ENCODE measurements at regions not wholly inside any gene's neighbourhood (a gene's known extent, or its start where the extent isn't known, plus 50 kb on each side); places are given as distances from the start of the nearest gene placed in this dataset.
"Not testable (repeated sequence)": the region's sequence is repeated elsewhere in the genome, so short reads cannot be mapped to it uniquely, and the experiment has no call there.

DNA sequence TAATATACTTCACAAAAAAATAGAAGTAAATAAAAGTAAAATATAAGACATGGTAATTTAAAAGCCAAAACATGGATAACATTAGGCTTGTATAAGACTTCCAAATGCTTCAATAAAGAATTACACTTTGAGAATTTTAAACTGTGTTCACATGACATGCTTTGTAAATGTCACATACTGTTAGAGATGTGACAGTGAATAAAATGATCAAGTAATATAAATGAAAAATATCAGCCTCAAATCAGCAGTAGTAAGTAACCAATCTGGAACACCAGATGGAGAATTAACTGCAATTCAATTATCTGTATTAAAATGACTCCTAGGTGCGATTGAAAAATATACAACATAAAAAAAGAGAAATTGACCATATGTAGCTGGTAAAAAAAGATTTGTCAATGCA, 1260.8 kb downstream of the BRINP3 start:
- WGBS, 2 donors: 47 to 66% methylated on average over 1 of the region's 1 CpG
- TF ChIP-seq, protein P1, sequence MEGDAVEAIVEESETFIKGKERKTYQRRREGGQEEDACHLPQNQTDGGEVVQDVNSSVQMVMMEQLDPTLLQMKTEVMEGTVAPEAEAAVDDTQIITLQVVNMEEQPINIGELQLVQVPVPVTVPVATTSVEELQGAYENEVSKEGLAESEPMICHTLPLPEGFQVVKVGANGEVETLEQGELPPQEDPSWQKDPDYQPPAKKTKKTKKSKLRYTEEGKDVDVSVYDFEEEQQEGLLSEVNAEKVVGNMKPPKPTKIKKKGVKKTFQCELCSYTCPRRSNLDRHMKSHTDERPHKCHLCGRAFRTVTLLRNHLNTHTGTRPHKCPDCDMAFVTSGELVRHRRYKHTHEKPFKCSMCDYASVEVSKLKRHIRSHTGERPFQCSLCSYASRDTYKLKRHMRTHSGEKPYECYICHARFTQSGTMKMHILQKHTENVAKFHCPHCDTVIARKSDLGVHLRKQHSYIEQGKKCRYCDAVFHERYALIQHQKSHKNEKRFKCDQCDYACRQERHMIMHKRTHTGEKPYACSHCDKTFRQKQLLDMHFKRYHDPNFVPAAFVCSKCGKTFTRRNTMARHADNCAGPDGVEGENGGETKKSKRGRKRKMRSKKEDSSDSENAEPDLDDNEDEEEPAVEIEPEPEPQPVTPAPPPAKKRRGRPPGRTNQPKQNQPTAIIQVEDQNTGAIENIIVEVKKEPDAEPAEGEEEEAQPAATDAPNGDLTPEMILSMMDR (IDR thresholded peaks at IDR 0.05): no peak
- no peak for TF ChIP-seq POLR2A (IDR thresholded peaks at IDR 0.05)
- intact Hi-C loops (cut with DNase I): no loop called here
- Histone ChIP-seq H3K4me1 (no peaks in the 10 kb centered on the region), H3K27ac (no peak overlapping the region), H3K27me3 (no peaks in the 10 kb centered on the region), H3K4me3 (no peak overlapping the region), H3K36me3 (replicated peaks in 1 of 2; ENCODE audit: insufficient read depth in 1 of 2, low read depth in 2 of 2) (no peaks in the 10 kb centered on the region), H3K9me3 (no peaks in the 10 kb centered on the region)
- ATAC-seq (no peak), DNase-seq (no peak)

DNA sequence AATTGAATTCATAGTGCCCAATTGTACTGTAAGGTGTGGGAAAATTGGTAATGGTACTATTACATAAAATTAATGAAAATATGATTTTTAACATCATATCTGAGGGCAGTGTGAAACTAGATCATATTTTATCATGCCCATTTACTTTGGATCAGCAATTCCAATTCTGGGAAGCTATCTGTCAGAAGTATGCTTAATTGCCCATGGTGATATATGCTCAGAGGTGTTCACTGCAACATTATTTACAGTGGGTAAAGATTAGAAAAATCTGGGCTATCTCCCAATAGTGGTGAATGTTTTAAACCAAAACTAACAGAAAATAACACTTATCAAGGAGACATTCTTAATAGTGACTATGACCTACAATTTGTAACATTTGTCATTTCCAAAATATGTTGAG, 1260.0 kb downstream of the BRINP3 start:
- intact Hi-C loops (cut with DNase I): no loop called here
- DNase-seq: no peak
- no peaks in the 10 kb centered on the region for H3K27me3 ChIP-seq
- TF ChIP-seq, protein P1 (IDR thresholded peaks at IDR 0.05): no peak
- TF ChIP-seq POLR2A (IDR thresholded peaks at IDR 0.05): no peak
- no peak overlapping the region for H3K4me3 ChIP-seq
- H3K27ac ChIP-seq: no peak overlapping the region
- H3K9me3 ChIP-seq: no peaks in the 10 kb centered on the region
- no peaks in the 10 kb centered on the region for H3K4me1 ChIP-seq
- ATAC-seq: no peak
- H3K36me3 ChIP-seq (replicated peaks in 1 of 2; ENCODE audit: insufficient read depth in 1 of 2, low read depth in 2 of 2): no peaks in the 10 kb centered on the region

DNA sequence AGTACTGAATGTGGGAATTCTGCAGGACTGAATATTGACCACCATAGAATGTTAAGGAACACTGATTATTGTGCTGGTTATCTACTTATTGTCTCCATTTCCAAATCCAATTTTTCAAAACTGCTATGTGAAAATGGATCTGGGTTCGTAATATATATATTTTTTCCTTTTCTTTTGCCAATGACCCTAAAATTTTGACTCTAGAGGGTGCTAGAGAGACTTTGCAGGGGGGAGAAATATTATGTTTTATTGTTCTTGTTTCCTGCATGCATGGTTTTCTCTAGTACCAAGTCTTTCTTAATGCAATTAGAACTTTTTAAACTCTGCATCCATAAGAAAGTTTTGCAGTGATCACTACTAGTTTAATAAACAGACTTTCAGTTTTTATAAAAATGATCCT, 1256.9 kb downstream of the BRINP3 start:
- WGBS, 2 donors: 32 to 41% methylated on average over 1 of the region's 1 CpG
- intact Hi-C loops (cut with DNase I): no loop called here
- Histone ChIP-seq H3K36me3 (replicated peaks in 1 of 2; ENCODE audit: insufficient read depth in 1 of 2, low read depth in 2 of 2) (no peaks in the 10 kb centered on the region), H3K27me3 (no peaks in the 10 kb centered on the region), H3K4me3 (no peak overlapping the region), H3K9me3 (no peaks in the 10 kb centered on the region), H3K4me1 (no peaks in the 10 kb centered on the region), H3K27ac (no peak overlapping the region)
- DNase-seq (no peak), ATAC-seq (no peak)
- TF ChIP-seq, protein P1 (IDR thresholded peaks at IDR 0.05): no peak
- TF ChIP-seq POLR2A (IDR thresholded peaks at IDR 0.05): no peak

DNA sequence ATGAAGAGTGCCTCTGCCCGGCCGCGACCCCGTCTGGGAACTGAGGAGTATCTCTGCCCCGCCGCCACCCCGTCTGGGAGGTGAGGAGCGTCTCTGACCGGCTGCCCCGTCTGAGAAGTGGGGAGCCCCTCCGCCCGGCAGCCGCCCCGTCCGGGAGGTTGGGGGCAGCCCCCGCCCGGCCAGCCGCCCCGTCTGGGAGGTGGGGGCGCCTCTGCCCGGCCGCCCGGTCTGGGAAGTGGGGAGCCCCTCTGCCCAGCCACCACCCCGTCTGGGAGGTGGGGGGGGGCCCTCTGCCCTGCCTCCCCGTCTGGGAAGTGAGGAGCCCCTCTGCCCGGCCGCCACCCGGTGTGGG, 1251.9 kb downstream of the BRINP3 start:
- H3K4me1 ChIP-seq; H3K27ac ChIP-seq; H3K4me3 ChIP-seq; intact Hi-C loops (cut with DNase I); H3K9me3 ChIP-seq; ATAC-seq; H3K27me3 ChIP-seq; DNase-seq; H3K36me3 ChIP-seq (replicated peaks in 1 of 2; ENCODE audit: insufficient read depth in 1 of 2, low read depth in 2 of 2): not testable (repeated sequence)
- WGBS, 2 donors: 90 to 100% methylated on average over 4 to 19 of the region's 28 CpGs

DNA sequence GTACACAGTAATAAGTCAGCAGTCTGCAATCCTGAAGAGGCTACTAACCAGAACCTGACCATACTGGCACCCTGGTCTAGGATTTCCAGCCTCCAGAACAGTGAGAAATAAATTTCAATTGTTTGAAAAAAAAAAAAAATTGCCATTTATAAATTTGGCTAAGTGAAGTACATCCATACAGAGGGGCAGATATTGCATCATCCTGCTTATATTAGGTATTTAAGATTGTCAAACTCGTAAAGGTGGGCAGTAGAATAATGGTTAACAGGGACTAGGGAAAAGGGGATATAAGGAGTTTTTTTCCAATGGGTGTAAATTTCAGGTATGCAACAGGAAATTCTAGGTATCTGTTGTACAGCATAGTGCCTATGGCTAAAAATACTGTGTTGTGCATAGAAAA, 1250.9 kb downstream of the BRINP3 start:
- no peaks in the 10 kb centered on the region for H3K4me1 ChIP-seq
- intact Hi-C loops (cut with DNase I): no loop called here
- H3K4me3 ChIP-seq: no peak overlapping the region
- H3K36me3 ChIP-seq (replicated peaks in 1 of 2; ENCODE audit: insufficient read depth in 1 of 2, low read depth in 2 of 2): no peaks in the 10 kb centered on the region
- H3K9me3 ChIP-seq: no peaks in the 10 kb centered on the region
- 61 to 63% methylated on average over 1 of the region's 1 CpG for WGBS, 2 donors
- TF ChIP-seq, protein P1 (IDR thresholded peaks at IDR 0.05): no peak
- no peak for TF ChIP-seq POLR2A (IDR thresholded peaks at IDR 0.05)
- no peaks in the 10 kb centered on the region for H3K27me3 ChIP-seq
- no peak overlapping the region for H3K27ac ChIP-seq
- ATAC-seq (no peak), DNase-seq (no peak)

All from body of pancreas (tissue), 4 donors.